ENCODE measurements at regions not wholly inside any gene's neighbourhood (a gene's known extent, or its start where the extent isn't known, plus 50 kb on each side); places are given as distances from the start of the nearest gene placed in this dataset.

DNA sequence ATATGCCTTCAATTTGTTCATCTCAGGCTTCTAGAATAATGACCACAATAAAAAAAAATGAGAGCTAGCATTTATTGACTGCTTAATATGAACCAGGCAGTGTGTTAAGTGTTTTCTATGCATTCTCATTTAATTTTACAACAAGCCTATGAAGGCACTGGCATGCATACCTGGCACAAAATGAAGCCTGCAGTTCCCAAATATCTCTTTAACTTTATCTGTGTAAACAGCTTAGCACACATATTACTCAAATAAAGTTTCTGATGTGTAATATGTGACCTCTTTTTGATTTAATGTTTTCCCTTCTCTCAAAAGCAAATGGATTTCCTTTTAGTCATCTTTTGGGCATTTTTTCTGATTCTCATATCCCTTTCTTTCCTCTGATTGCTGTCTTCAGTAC lies 671.8 kb downstream of the PCDH7 start:
- TF ChIP-seq, protein P1, sequence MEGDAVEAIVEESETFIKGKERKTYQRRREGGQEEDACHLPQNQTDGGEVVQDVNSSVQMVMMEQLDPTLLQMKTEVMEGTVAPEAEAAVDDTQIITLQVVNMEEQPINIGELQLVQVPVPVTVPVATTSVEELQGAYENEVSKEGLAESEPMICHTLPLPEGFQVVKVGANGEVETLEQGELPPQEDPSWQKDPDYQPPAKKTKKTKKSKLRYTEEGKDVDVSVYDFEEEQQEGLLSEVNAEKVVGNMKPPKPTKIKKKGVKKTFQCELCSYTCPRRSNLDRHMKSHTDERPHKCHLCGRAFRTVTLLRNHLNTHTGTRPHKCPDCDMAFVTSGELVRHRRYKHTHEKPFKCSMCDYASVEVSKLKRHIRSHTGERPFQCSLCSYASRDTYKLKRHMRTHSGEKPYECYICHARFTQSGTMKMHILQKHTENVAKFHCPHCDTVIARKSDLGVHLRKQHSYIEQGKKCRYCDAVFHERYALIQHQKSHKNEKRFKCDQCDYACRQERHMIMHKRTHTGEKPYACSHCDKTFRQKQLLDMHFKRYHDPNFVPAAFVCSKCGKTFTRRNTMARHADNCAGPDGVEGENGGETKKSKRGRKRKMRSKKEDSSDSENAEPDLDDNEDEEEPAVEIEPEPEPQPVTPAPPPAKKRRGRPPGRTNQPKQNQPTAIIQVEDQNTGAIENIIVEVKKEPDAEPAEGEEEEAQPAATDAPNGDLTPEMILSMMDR (IDR thresholded peaks at IDR 0.05; ENCODE audit: insufficient read depth, low read length, missing control alignments), result no peak
- ChIA-PET CTCF (no interaction called here), POLR2A (no interaction called here)
- no peak for DNase-seq (ENCODE audit: low read depth, low spot score)
- no peak overlapping the region for H3K4me3 ChIP-seq (ENCODE audit: low read depth, low read length)

DNA sequence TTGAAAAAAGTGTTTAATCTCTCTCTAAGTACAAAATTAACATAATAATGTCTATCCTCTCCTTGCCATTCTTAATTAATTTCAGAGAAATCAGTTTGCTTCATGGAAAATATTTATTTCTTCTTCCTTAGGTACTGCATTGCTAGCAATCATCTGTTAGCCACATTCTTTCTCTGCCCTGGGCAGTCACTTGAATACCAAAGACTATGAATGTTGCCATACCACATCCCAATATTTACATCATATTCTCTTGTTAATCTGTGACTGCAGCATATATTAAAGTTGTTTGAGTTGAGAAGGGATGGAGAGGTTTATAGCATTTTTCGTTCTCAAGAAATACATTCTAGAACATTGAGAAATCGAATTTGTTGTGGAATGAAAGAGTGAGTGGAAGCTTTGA lies 672.8 kb downstream of the PCDH7 start:
- H3K4me3 ChIP-seq (ENCODE audit: low read depth, low read length), result no peak overlapping the region
- DNase-seq (ENCODE audit: low read depth, low spot score), result no peak
- ChIA-PET CTCF (no interaction called here), POLR2A (no interaction called here)
- TF ChIP-seq, protein P1 (IDR thresholded peaks at IDR 0.05; ENCODE audit: insufficient read depth, low read length, missing control alignments), result no peak

DNA sequence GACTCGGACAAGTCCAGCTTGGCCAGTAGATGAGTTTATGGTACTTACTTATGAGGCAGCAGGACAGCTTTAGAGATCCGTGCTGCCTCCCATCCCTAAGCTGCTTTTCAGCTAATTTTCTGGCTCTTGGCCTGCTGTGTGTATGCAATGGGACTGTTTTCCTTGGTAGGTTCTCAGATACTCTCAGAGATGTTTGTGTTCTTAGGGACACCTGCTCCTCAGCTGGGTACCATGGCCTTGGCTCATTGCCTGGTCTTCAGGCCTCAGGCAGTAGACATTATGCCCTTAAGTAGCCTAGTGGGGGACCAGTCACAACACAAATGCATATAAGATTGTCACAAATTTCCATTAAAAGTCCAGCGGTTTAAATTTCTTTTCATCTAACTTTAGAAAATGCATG lies 688.0 kb downstream of the PCDH7 start:
- POLR2A ChIA-PET, result interaction anchor here (0.7 kb wide), 1 partner anchor 611 kb away, joined by 3 read pairs; no protein-coding TSS in a partner anchor
- CTCF ChIA-PET, result no interaction called here
- DNase-seq (ENCODE audit: low read depth, low spot score), result no peak
- TF ChIP-seq, protein P1 (IDR thresholded peaks at IDR 0.05; ENCODE audit: insufficient read depth, low read length, missing control alignments), result no peak
- H3K4me3 ChIP-seq (ENCODE audit: low read depth, low read length), result no peak overlapping the region

DNA sequence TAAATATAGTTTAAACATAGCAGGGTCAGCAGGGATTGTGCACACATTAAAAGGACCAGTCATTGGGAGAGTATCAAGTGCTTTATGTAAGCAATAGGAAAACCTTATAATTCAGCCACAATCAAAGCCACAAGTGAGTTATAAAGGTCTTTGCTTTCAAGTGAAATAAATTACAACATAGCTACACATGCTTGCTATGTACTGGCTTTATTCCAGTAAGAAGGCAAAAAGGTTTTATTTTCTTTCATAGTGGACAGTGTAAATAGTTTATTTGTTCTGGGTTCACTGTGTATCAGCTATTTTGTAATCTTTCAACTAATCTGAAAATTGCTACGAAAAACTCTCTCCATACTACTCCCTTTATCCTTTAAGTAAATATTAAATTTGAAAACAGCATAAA lies 691.4 kb downstream of the PCDH7 start:
- no peak for DNase-seq (ENCODE audit: low read depth, low spot score)
- POLR2A ChIA-PET, result no interaction called here
- H3K4me3 ChIP-seq (ENCODE audit: low read depth, low read length), result no peak overlapping the region
- CTCF ChIA-PET, result no interaction called here
- TF ChIP-seq, protein P1 (IDR thresholded peaks at IDR 0.05; ENCODE audit: insufficient read depth, low read length, missing control alignments), result no peak

DNA sequence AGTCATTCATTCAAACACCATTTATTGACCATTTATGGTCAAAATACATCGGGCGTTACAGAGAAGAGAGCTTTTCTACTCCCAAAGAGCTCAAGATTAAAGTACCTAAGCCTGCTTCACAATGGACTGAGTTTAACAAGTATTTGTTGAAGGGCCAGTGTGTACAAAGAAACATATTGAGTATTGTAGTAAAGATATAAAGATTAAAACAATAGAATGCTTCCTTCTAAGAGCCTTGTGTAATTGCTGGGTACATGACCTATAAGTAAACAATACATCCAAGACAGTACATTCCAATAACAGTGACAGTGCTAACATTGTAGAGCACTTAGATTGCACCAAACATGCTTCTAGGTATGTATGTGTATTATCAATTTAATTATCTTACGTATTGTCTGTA lies 695.5 kb downstream of the PCDH7 start:
- ChIA-PET CTCF (no interaction called here), POLR2A (no interaction called here)
- DNase-seq (ENCODE audit: low read depth, low spot score), result no peak
- no peak overlapping the region for H3K4me3 ChIP-seq (ENCODE audit: low read depth, low read length)
- TF ChIP-seq, protein P1 (IDR thresholded peaks at IDR 0.05; ENCODE audit: insufficient read depth, low read length, missing control alignments), result no peak

DNA sequence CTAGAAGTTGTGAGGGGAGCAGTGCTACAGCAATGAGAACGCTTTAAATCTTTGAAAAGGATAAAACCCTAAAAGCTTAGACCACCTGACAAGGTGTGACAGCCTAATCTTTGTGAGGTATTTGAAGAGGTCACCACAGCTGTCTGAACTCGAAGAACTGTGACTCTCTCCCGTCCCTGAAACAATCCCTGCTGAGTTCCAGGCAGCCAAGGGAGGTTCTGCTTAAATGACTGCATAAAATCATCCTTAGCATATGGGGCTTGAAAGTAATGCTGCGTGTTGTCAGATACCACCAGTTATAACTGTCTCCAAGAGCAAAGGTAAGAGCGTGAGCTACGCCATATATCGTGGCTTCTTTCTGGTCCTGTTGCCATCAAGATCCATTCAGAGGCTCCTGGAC lies 696.3 kb downstream of the PCDH7 start:
- ChIA-PET POLR2A (no interaction called here), CTCF (no interaction called here)
- DNase-seq (ENCODE audit: low read depth, low spot score), result no peak
- no peak overlapping the region for H3K4me3 ChIP-seq (ENCODE audit: low read depth, low read length)
- TF ChIP-seq, protein P1 (IDR thresholded peaks at IDR 0.05; ENCODE audit: insufficient read depth, low read length, missing control alignments), result no peak
